ENCODE measurements at regions not wholly inside any gene's neighbourhood (a gene's known extent, or its start where the extent isn't known, plus 50 kb on each side); places are given as distances from the start of the nearest gene placed in this dataset.

- 64 to 86% (median 76%) methylated on average over 4 of the region's 4 CpGs for WGBS, 5 donors
- no peak for TF ChIP-seq POLR2A (IDR thresholded peaks at IDR 0.05)
- no peak for TF ChIP-seq POLR2AphosphoS5 (IDR thresholded peaks at IDR 0.05)
- no peak for TF ChIP-seq CTCF (IDR thresholded peaks at IDR 0.05 in 8 of 11, conservative IDR thresholded peaks at IDR 0.05 in 3 of 11)
Observed at GRCh38 chr5:17364987-17365810, 132.8 kb upstream of the TAF11L2 start.

DNA sequence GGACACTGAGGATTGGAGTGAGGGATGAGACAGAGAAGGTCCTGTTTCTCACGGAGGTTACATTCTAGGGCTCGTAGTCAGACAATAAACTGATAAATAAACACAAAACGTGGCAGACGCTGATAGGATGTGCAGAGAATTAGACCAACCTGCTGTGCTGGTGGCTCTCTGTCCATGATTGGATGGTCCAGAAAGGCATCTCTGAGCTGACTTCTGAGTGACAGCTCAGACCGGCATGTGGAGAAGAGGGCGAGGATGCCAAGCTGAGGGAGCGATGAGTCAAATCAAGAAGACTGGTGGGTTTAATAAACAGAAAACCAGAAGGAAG lies 132.3 kb upstream of the TAF11L2 start:
- 67 to 87% (median 83%) methylated on average over 7 of the region's 7 CpGs for WGBS, 5 donors
- no peaks in the 10 kb centered on the region for H3K36me3 ChIP-seq
- no peak overlapping the region for H3K27ac ChIP-seq
- TF ChIP-seq CTCF (IDR thresholded peaks at IDR 0.05 in 8 of 11, conservative IDR thresholded peaks at IDR 0.05 in 3 of 11) (no peak), POLR2A (IDR thresholded peaks at IDR 0.05) (no peak), POLR2AphosphoS5 (IDR thresholded peaks at IDR 0.05) (no peak)
- H3K9me3 ChIP-seq = no peaks in the 10 kb centered on the region
- H3K4me3 ChIP-seq = no peak overlapping the region
- intact Hi-C loops (cut with DNase I; ENCODE audit: low total_unique reads) = no loop called here
- H3K27me3 ChIP-seq (replicated peaks in 1 of 7) = no peaks in the 10 kb centered on the region
- no peaks in the 10 kb centered on the region for H3K4me1 ChIP-seq
- DNase-seq = no peak

More at GRCh38 chr5:17364987-17365810, 132.8 kb upstream of the TAF11L2 start:
- Histone ChIP-seq H3K36me3 (no peaks in the 10 kb centered on the region), H3K4me3 (no peak overlapping the region), H3K9me3 (no peaks in the 10 kb centered on the region), H3K27me3 (replicated peaks in 1 of 7) (no peaks in the 10 kb centered on the region), H3K27ac (no peak overlapping the region), H3K4me1 (no peaks in the 10 kb centered on the region)
- DNase-seq = no peak
- intact Hi-C loops (cut with DNase I; ENCODE audit: low total_unique reads) = no loop called here

DNA sequence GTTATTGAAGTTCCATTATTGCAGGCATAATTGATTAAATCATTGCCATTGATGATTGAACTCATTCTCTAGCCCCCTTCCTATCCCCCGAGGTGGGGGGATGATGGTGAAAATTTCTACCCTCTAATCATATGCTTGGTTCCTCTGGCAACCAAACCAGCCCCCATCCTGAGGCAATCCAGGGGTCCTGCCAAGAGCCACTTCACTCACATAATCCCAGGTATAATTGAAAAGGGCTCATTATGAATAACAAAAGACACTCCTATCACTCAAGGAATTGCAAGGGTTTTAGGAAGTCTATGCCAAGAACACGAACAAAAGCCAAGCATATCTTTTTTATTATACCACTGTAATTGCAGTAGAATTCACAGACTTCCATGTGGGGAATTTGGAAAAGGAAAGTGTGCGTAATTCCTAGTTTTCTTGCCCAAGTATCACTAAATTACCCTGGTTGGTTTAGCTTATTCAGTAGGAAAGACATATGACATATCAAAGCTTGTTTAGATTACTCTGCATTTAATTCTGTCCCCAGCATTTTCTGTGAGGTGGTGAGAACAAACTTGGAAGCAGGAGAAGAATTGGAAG lies 130.7 kb upstream of the TAF11L2 start:
- Histone ChIP-seq H3K27ac (no peak overlapping the region), H3K4me1 (no peaks in the 10 kb centered on the region), H3K27me3 (replicated peaks in 1 of 7) (no peaks in the 10 kb centered on the region), H3K36me3 (no peaks in the 10 kb centered on the region), H3K4me3 (no peak overlapping the region), H3K9me3 (no peaks in the 10 kb centered on the region)
- no peak for DNase-seq
- TF ChIP-seq POLR2A (IDR thresholded peaks at IDR 0.05) = no peak
- no peak for TF ChIP-seq CTCF (IDR thresholded peaks at IDR 0.05 in 8 of 11, conservative IDR thresholded peaks at IDR 0.05 in 3 of 11)
- no peak for TF ChIP-seq POLR2AphosphoS5 (IDR thresholded peaks at IDR 0.05)
- intact Hi-C loops (cut with DNase I; ENCODE audit: low total_unique reads) = no loop called here
- WGBS, 5 donors = 71 to 86% (median 78%) methylated on average over 3 of the region's 3 CpGs

DNA sequence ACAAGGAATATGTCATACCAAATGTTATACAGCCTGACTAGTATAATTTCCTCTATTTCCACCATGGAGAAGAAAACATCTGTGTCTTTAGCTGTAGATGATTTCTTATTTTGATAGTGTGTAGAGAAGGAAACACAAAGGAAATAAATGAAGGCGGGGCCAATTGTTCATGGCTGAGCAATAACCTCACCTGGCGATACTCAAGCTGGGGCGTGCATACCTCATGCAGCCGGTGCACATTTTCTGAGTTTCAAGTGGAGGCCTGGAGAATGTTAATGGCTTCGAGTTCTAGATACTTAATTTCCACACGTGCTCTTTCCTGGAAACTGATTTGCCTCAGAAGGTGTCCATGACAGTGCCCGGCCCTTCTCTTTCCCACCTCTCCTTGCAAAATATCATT lies 127.4 kb upstream of the TAF11L2 start:
- Histone ChIP-seq H3K4me1 (peaks cover 0 to 4% (median 0%) of the 10 kb centered on the region in 6 donors), H3K27me3 (replicated peaks in 1 of 7) (no peaks in the 10 kb centered on the region), H3K36me3 (no peaks in the 10 kb centered on the region), H3K27ac (no peak overlapping the region), H3K4me3 (no peak overlapping the region), H3K9me3 (no peaks in the 10 kb centered on the region)
- WGBS, 5 donors = 87 to 92% (median 91%) methylated on average over 7 of the region's 7 CpGs
- no peak for DNase-seq
- intact Hi-C loops (cut with DNase I; ENCODE audit: low total_unique reads) = no loop called here
- TF ChIP-seq POLR2A (IDR thresholded peaks at IDR 0.05) (no peak), CTCF (IDR thresholded peaks at IDR 0.05 in 8 of 11, conservative IDR thresholded peaks at IDR 0.05 in 3 of 11) (no peak), POLR2AphosphoS5 (IDR thresholded peaks at IDR 0.05) (no peak)
